Stomach (tissue), 4 donors: ENCODE measurements at regions not wholly inside any gene's neighbourhood (a gene's known extent, or its start where the extent isn't known, plus 50 kb on each side); places are given as distances from the start of the nearest gene placed in this dataset.

Experiments used
- CTCF ChIP-seq, 7 experiments: fragments of 450-650 bp in 4 of 7; fragments of 200-600 bp in 3 of 7; sonication (generic) in 3 of 7; IDR thresholded peaks; one replicate each; pipeline ENCODE4 v1.5.1; 2016 to 2019; ENCODE audit warnings: antibody characterized with exemption in 7 of 7, control low read depth in 2 of 7, mild to moderate bottlenecking in 1 of 7
- EP300 ChIP-seq: sonication (generic); formaldehyde crosslinking; IDR thresholded peaks from one replicate; pipeline ENCODE4 v1.6.1; 2017; ENCODE audit warnings: antibody characterized with exemption
- POLR2A ChIP-seq, 4 donors: fragments of 450-650 bp; IDR thresholded peaks; one replicate each; pipeline ENCODE4 v1.6.1; 2016; ENCODE audit warnings: antibody characterized with exemption in 4 of 4, control low read depth in 2 of 4, mild to moderate bottlenecking in 1 of 4, moderate library complexity in 1 of 4
- POLR2AphosphoS5 ChIP-seq, 3 donors: sonication (generic); formaldehyde crosslinking; IDR thresholded peaks; one replicate each; pipeline ENCODE4 v1.6.1; 2016; ENCODE audit warnings: antibody characterized with exemption in 3 of 3

- TF ChIP-seq CTCF (IDR thresholded peaks at IDR 0.05) (no peak), POLR2A (IDR thresholded peaks at IDR 0.05) (no peak), EP300 (no peak), POLR2AphosphoS5 (IDR thresholded peaks at IDR 0.05) (no peak)
Measured at GRCh38 chr11:27603376-27603990, 96.8 kb downstream of the BDNF start.
